ENCODE measurements at regions not wholly inside any gene's neighbourhood (a gene's known extent, or its start where the extent isn't known, plus 50 kb on each side); places are given as distances from the start of the nearest gene placed in this dataset.

DNA sequence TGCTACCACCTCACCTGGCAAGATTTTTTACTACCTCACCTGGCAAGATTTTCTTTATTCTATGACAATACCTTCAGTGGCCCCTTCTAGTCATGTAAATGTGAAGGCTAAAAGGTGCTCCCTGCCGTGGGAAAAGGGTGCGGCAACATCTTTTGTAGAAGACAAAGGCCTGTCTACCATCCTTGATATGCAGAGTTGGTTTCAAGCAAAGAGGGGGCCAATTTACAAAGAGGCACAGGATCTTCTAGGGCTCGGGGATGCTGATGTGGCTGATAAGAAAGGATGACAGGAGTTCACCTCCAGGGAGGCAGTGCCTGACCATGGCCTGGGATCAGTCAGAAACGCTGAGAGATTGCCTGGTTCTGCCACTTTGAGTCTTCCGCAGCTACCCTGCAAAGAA is 165.4 kb upstream of the SLC1A4 start:
- intact Hi-C loops (cut with DNase I): no loop called here
- Histone ChIP-seq H3K36me3 (no peaks in the 10 kb centered on the region), H3K4me1 (no peaks in the 10 kb centered on the region), H3K27me3 (no peaks in the 10 kb centered on the region), H3K4me3 (no peak overlapping the region), H3K27ac (no peak overlapping the region), H3K9me3 (no peaks in the 10 kb centered on the region)
- ATAC-seq: no peak
- no peak for FAIRE-seq
- 64 to 76% methylated on average over 5 of the region's 5 CpGs for WGBS, 2 donors
- TF ChIP-seq, protein P1, sequence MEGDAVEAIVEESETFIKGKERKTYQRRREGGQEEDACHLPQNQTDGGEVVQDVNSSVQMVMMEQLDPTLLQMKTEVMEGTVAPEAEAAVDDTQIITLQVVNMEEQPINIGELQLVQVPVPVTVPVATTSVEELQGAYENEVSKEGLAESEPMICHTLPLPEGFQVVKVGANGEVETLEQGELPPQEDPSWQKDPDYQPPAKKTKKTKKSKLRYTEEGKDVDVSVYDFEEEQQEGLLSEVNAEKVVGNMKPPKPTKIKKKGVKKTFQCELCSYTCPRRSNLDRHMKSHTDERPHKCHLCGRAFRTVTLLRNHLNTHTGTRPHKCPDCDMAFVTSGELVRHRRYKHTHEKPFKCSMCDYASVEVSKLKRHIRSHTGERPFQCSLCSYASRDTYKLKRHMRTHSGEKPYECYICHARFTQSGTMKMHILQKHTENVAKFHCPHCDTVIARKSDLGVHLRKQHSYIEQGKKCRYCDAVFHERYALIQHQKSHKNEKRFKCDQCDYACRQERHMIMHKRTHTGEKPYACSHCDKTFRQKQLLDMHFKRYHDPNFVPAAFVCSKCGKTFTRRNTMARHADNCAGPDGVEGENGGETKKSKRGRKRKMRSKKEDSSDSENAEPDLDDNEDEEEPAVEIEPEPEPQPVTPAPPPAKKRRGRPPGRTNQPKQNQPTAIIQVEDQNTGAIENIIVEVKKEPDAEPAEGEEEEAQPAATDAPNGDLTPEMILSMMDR (IDR thresholded peaks at IDR 0.05): no peak
- no peak for DNase-seq

DNA sequence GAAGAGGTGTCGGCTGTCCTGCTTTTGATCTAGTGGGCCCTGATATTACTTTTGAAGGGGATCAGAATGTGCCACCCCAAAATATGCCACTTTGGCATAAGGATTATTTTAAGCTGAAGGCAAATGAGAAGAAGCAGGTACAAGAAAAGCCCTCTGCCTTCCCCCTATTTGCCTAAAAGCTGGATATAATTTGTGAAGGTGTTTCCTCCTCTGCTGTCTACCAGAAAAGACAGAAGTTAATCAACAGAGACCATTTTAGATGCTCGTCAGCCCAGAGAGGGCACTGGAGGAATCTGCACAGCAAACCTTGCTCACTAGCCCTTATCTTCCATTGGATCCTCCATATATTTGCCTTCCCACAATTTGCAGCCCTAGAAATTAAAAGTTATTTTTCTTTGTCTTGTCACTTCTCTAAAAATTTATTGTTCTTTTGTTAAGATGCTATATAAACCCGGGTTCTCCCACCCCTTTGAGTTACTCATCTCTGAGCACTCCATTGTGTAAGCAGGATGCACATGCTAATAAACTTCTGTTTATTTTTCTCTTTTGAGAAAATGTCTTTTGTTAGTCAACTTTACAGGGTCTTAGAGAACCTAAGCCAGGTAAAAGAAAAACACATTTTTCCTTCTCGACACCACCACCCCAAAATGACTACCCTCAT is 163.2 kb upstream of the SLC1A4 start:
- no peak for FAIRE-seq
- Histone ChIP-seq H3K4me1 (no peaks in the 10 kb centered on the region), H3K36me3 (no peaks in the 10 kb centered on the region), H3K27ac (no peak overlapping the region), H3K4me3 (no peak overlapping the region), H3K9me3 (no peaks in the 10 kb centered on the region), H3K27me3 (no peaks in the 10 kb centered on the region)
- ATAC-seq: no peak
- intact Hi-C loops (cut with DNase I): no loop called here
- TF ChIP-seq, protein P1 (IDR thresholded peaks at IDR 0.05): no peak
- 72 to 88% methylated on average over 4 of the region's 4 CpGs for WGBS, 2 donors
- no peak for DNase-seq

DNA sequence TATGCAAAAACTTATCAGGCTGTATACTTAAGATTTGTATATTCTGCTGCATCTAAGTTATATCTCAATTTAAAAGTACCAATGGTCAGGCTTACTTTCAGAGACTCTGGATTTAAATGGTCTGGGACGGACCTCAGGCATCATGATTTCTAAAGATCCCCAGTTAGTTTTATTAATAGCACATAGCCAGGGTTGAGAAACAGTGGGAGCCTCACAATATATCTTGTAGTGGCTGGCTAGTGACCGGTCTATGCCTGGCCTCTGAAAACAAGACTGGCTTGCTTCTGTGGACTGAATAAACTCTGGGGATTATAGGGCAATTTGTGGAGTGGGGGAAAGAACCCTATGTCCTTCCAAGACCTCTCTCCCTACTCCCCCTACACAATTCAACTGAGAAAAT is 162.5 kb upstream of the SLC1A4 start:
- TF ChIP-seq, protein P1 (IDR thresholded peaks at IDR 0.05): no peak
- intact Hi-C loops (cut with DNase I): no loop called here
- no peaks in the 10 kb centered on the region for H3K27me3 ChIP-seq
- no peak for DNase-seq
- no peak overlapping the region for H3K27ac ChIP-seq
- H3K4me3 ChIP-seq: no peak overlapping the region
- H3K4me1 ChIP-seq: peaks cover 0 to 6% (median 4%) of the 10 kb centered on the region in 3 donors
- no peaks in the 10 kb centered on the region for H3K9me3 ChIP-seq
- no peaks in the 10 kb centered on the region for H3K36me3 ChIP-seq
- ATAC-seq: no peak
- 83 to 86% methylated on average over 2 of the region's 2 CpGs for WGBS, 2 donors
- no peak for FAIRE-seq

DNA sequence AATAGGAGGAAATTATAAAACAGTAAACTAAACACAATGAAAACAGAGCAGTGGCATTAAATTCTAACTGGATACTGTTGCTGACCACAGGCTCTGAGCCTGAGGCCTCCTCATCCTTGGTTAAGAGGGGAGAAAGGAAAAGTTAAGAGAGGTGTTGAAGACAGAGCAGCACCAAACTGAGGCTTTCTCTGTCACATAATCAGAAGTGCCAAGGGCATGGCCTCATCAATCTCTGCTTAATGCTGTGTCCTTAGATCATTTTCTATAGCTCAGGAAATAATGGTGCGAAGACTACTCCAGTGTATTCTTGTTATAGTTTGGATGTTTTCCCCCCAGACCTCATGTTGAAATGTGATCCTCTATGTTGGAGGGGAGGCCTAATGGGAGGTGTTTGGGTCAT is 160.9 kb upstream of the SLC1A4 start:
- no peak overlapping the region for H3K27ac ChIP-seq
- FAIRE-seq: no peak
- H3K4me1 ChIP-seq: peaks cover 0 to 8% (median 4%) of the 10 kb centered on the region in 3 donors
- no peak for DNase-seq
- no peak overlapping the region for H3K4me3 ChIP-seq
- WGBS, 2 donors: 100% methylated on average over 1 of the region's 1 CpG
- no peaks in the 10 kb centered on the region for H3K36me3 ChIP-seq
- no peaks in the 10 kb centered on the region for H3K27me3 ChIP-seq
- no peaks in the 10 kb centered on the region for H3K9me3 ChIP-seq
- intact Hi-C loops (cut with DNase I): no loop called here
- TF ChIP-seq, protein P1 (IDR thresholded peaks at IDR 0.05): no peak
- no peak for ATAC-seq

DNA sequence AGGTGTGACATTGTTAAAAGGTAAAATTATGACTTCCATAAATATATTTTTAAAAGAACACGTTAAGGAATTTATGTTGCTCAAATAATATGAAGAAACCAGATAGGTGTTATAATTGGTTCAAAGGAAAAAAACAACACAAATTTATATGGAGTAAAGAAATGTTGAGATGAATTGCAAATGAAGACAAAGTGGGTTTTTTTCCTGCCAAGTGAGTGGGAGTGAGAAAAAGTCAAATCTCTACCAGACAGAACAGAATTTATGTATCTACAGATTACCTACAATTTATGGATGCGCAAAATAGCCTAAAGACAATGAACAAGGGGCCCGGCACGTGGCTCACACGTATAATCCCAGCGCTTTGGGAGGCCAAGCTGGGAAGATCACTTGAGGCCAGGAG is 159.7 kb upstream of the SLC1A4 start:
- DNase-seq (no peak), ATAC-seq (no peak), FAIRE-seq (no peak)
- intact Hi-C loops (cut with DNase I): no loop called here
- H3K4me1 ChIP-seq: peaks cover 0 to 8% (median 4%) of the 10 kb centered on the region in 3 donors
- H3K9me3 ChIP-seq: no peaks in the 10 kb centered on the region
- TF ChIP-seq, protein P1 (IDR thresholded peaks at IDR 0.05): no peak
- H3K4me3 ChIP-seq: no peak overlapping the region
- no peaks in the 10 kb centered on the region for H3K36me3 ChIP-seq
- H3K27me3 ChIP-seq: no peaks in the 10 kb centered on the region
- no peak overlapping the region for H3K27ac ChIP-seq
- WGBS, 2 donors: 92 to 94% methylated on average over 6 of the region's 6 CpGs

Data from pancreas (tissue), 10 donors.